HepG2 (cell line): ENCODE measurements at regions not wholly inside any gene's neighbourhood (a gene's known extent, or its start where the extent isn't known, plus 50 kb on each side); places are given as distances from the start of the nearest gene placed in this dataset.
A peak's percentile ranks its signal among the peaks of the same experiment; 100 is the strongest.

ENCODE experiments used
- AKAP8 ChIP-seq: sonication (generic); formaldehyde crosslinking; IDR thresholded peaks from 2 replicates; pipeline ENCODE4 v1.5.1; 2020; ENCODE audit warnings: mild to moderate bottlenecking, missing genetic modification reagents
- ATF1 ChIP-seq: IDR thresholded peaks from 2 replicates; pipeline ENCODE4 v1.6.1; 2016; ENCODE audit warnings: mild to moderate bottlenecking, control low read depth
- HDAC6 ChIP-seq: fragments of 200-600 bp; sonication (generic); IDR thresholded peaks from 2 replicates; pipeline ENCODE4 v1.7.0; 2017; ENCODE audit warnings: mild to moderate bottlenecking, antibody characterized with exemption, low read length, low read depth
- HOXA3 ChIP-seq: sonication (generic); formaldehyde crosslinking; IDR thresholded peaks from 2 replicates; pipeline ENCODE4 v1.5.0; 2020; ENCODE audit warnings: missing genetic modification reagents
- KDM5B ChIP-seq: sonication (generic); formaldehyde crosslinking; IDR thresholded peaks from 2 replicates; pipeline ENCODE4 v1.4.0; 2020; ENCODE audit warnings: missing genetic modification reagents, mild to moderate bottlenecking, borderline replicate concordance
- KLF13 ChIP-seq: sonication (generic); formaldehyde crosslinking; IDR thresholded peaks from 2 replicates; pipeline ENCODE4 v1.4.0; 2020; ENCODE audit warnings: mild to moderate bottlenecking, missing genetic modification reagents
- KLF16 ChIP-seq, 2 experiments: sonication (generic) in 1 of 2; formaldehyde crosslinking in 1 of 2; IDR thresholded peaks; 2 replicates each; pipeline versions ENCODE4 v1.6.1 to v1.8.0; 2016 to 2023; ENCODE audit warnings: missing genetic modification reagents in 2 of 2, missing compliant biosample characterization in 1 of 2
- MZF1 ChIP-seq: sonication (generic); formaldehyde crosslinking; IDR thresholded peaks from 2 replicates; pipeline ENCODE4 v1.8.1; 2023; ENCODE audit warnings: mild to moderate bottlenecking, missing genetic modification reagents, borderline replicate concordance
- NFAT5 ChIP-seq: sonication (generic); formaldehyde crosslinking; IDR thresholded peaks from 2 replicates; pipeline ENCODE4 v1.4.0; 2020; ENCODE audit warnings: missing genetic modification reagents
- PAWR ChIP-seq: sonication (generic); formaldehyde crosslinking; IDR thresholded peaks from 2 replicates; pipeline ENCODE4 v1.4.0; 2020; ENCODE audit warnings: missing genetic modification reagents, mild to moderate bottlenecking, borderline replicate concordance
- PAXIP1 ChIP-seq: sonication (generic); formaldehyde crosslinking; conservative IDR thresholded peaks from 2 replicates; pipeline ENCODE4 v1.4.0; 2020; ENCODE audit warnings: mild to moderate bottlenecking, missing genetic modification reagents, moderate library complexity
- PRPF4 ChIP-seq: fragments of 200-400 bp; formaldehyde crosslinking; IDR thresholded peaks from 2 replicates; pipeline ENCODE4 v1.6.1; 2016; ENCODE audit warnings: low read length, low read depth; ENCODE audit not compliant: poor library complexity, severe bottlenecking
- TBL1XR1 ChIP-seq: fragments of 150-350 bp; IDR thresholded peaks from 2 replicates; pipeline ENCODE4 v1.6.1; 2014; ENCODE audit warnings: borderline replicate concordance, low read length; ENCODE audit not compliant: partially characterized antibody
- TEAD3 ChIP-seq: optimal IDR thresholded peaks from 2 replicates; pipeline ENCODE3; 2016; ENCODE audit warnings: borderline replicate concordance
- TEF ChIP-seq: sonication (generic); formaldehyde crosslinking; IDR thresholded peaks from 2 replicates; pipeline ENCODE4 v1.5.0; 2020; ENCODE audit warnings: missing genetic modification reagents
- ZEB1 ChIP-seq: IDR thresholded peaks from 2 replicates; pipeline ENCODE4 v1.6.1; 2012; ENCODE audit warnings: mild to moderate bottlenecking, low read depth, inconsistent platforms; ENCODE audit not compliant: insufficient replicate concordance
- ZIK1 ChIP-seq: sonication (generic); formaldehyde crosslinking; IDR thresholded peaks from 2 replicates; pipeline ENCODE4 v1.5.0; 2020; ENCODE audit warnings: mild to moderate bottlenecking, low read depth, missing genetic modification reagents, borderline replicate concordance
- ZMAT5 ChIP-seq: sonication (generic); formaldehyde crosslinking; IDR thresholded peaks from 2 replicates; pipeline ENCODE4 v1.5.0; 2020; ENCODE audit warnings: mild to moderate bottlenecking, low read depth, missing genetic modification reagents, borderline replicate concordance
- ZNF143 ChIP-seq: sonication (generic); formaldehyde crosslinking; IDR thresholded peaks from 2 replicates; pipeline ENCODE4 v1.4.0; 2020; ENCODE audit warnings: missing genetic modification reagents
- ZNF343 ChIP-seq: sonication (generic); formaldehyde crosslinking; IDR thresholded peaks from 2 replicates; pipeline ENCODE4 v1.4.0; 2020; ENCODE audit warnings: mild to moderate bottlenecking, missing genetic modification reagents
- ZNF652 ChIP-seq: IDR thresholded peaks from 2 replicates; pipeline ENCODE4 v1.6.1; 2016; ENCODE audit warnings: low read depth, borderline replicate concordance

GRCh38 chr2:234828382-234829073 is 123.3 kb upstream of the SH3BP4 start (continued):
- TF ChIP-seq ZNF343 (no peak), MZF1 (CRISPR knock-in tag) (no peak), TEAD3 (CRISPR knock-in tag) (peak; percentile 91), HOXA3 (CRISPR knock-in tag) (0 out of 2 replicates have a peak, but pooled peaks have one; percentile 31), ZMAT5 (CRISPR knock-in tag) (no peak), ZIK1 (CRISPR knock-in tag) (no peak), KLF13 (no peak), HDAC6 (no peak), TBL1XR1 (no peak), PAXIP1 (CRISPR knock-in tag) (0 out of 2 replicates have a peak, but pooled peaks have one; percentile 9), PRPF4 (no peak), KDM5B (no peak), KLF16 (CRISPR knock-in tag; IDR thresholded peaks at IDR 0.05) (no peak), AKAP8 (no peak), ZEB1 (peak; percentile 78), ATF1 (CRISPR knock-in tag) (no peak), PAWR (CRISPR knock-in tag) (no peak), NFAT5 (CRISPR knock-in tag) (no peak), TEF (CRISPR knock-in tag) (no peak), ZNF143 (CRISPR knock-in tag) (no peak), ZNF652 (CRISPR knock-in tag) (peak; percentile 86)
